HT1080 (cell line): ENCODE measurements at regions not wholly inside any gene's neighbourhood (a gene's known extent, or its start where the extent isn't known, plus 50 kb on each side); places are given as distances from the start of the nearest gene placed in this dataset.
"Not testable (repeated sequence)": the region's sequence is repeated elsewhere in the genome, so short reads cannot be mapped to it uniquely, and the experiment has no call there.

Experiments
- DNase-seq: peaks from one replicate; pipeline ENCODE4 v3.0.0-alpha.2; 2015; ENCODE audit warnings: low read depth

- no peak for DNase-seq
These were observed 454.5 kb upstream of the ID4 start for GRCh38 chr6:19382676-19383075.

GRCh38 chr6:19391926-19392325 is 445.2 kb upstream of the ID4 start:
- DNase-seq = no peak

DNA sequence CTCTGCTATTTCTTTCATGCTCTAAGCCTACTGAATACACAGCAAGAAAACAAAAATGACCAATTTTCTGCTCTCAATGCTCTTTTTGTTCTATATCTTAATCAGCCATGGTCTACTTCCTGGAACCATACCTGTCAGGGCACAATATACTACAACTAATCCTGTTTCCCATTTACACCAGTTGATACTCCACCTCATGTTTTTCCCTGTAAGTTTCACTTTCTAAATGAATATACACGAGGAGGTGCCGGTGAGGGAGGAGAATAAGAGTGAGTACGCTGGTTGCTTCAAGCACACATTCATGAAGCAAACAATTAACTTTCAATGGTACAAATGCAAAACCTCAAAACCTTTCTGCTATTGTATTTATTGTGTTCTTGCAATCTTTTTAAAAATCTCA is 443.1 kb upstream of the ID4 start:
- DNase-seq = no peak

DNA sequence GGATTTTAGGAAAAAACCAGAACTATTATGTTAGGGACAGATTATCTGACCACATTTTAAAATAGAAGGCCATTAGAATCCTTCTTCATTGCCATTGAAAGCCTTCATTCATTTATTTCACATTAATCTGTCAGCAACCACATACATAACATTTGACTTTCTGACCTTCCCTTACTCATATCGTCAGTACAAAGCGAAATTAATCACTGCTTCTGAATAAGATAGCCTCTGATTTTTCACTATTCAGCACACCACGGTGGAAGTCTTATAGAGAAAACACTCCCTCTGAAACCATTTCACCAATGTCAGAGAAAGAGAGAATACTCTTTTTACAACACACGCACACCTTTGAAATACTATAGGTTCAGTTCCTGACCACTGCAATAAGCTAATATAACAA is 442.5 kb upstream of the ID4 start:
- DNase-seq = no peak

GRCh38 chr6:19395316-19395715 is 441.9 kb upstream of the ID4 start:
- no peak for DNase-seq

DNA sequence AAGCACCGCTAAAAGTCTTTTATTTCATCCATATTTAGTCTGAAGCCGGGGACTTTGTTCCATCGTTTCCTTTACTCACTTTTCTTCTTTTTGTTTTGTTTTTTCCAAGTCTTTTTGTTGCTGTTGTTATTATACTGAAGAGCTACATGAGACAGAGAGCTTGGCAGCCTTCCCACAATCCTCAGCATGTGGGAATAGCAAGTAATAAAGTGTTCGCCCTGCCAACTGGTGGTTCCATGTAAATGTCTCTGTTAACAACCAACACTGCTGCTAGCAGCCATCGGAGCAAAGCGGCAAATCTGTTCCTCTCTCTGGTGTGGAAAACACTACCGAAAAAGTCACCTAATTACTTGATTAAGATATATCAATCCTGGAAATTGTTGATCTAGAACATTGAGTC is 437.8 kb upstream of the ID4 start:
- no peak for DNase-seq

- not testable (repeated sequence) for DNase-seq
These were observed 432.3 kb upstream of the ID4 start for GRCh38 chr6:19404884-19405283.

GRCh38 chr6:19408331-19408730 is 428.8 kb upstream of the ID4 start:
- DNase-seq = no peak

- DNase-seq = peak; percentile 13
These were observed 426.7 kb upstream of the ID4 start for GRCh38 chr6:19410481-19410880.

DNA sequence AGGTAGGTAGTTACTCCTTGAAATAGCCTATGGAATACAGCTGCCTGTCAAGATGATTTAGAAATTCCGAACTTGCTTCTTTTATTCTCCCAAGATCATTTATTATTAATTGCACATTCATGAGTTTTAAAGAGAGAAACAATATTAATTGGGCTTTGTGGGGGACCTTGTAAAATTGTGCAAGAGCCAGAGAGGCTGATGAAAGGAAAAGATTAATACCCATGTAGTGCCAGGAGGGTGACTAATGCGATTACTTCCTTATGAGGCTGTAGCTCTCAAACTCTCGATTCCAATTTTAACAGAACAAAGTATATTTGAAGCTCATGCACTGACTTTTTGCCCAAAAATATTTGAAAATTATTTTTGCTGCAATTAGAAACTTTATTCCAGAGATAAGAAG is 423.8 kb upstream of the ID4 start:
- DNase-seq = peak; percentile 17

- DNase-seq = peak; percentile 44
These were observed 421.4 kb upstream of the ID4 start for GRCh38 chr6:19415605-19416326.

- DNase-seq = no peak
These were observed 420.4 kb upstream of the ID4 start for GRCh38 chr6:19416811-19417210.

DNA sequence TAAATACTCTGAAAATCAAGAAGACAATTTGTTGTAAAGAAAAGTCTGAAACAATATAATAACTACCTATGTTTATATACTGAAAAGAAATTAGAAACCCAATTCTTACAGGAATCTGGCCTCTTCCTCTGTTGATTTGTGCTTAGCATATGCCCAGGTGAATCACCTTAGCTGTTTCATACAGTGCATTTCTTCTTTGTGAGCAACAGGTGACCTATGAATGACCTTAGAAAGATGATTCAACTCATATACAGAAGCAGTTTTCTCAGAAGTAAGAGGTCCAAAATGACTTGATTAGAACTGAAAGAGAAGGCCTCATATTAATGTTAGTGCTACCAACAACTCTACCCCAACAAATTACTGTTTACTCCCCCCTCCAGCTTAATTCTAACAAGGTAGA is 419.5 kb upstream of the ID4 start:
- peak; percentile 48 for DNase-seq

DNA sequence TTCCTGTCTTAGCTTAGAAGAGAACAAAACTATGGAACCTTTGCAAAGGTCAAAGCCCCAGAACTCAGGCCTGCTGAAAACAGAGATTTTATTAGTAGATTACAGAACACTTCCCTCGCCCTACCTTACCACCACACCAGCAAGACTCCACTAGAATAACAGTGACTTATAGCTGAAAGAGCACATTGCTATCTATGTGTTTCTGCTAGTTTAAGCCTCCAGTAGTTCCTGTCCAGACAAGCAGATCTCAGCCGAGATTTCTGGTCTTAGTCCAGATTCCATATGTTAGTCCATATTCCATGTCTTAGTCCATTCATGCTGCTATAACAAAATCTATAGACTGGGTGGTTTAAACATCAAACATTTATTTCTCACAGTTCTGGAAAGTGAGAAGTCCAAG is 412.3 kb upstream of the ID4 start:
- no peak for DNase-seq

GRCh38 chr6:19427548-19427947 is 409.6 kb upstream of the ID4 start:
- DNase-seq = no peak

- DNase-seq = no peak
These were observed 404.1 kb upstream of the ID4 start for GRCh38 chr6:19432966-19433498.

DNA sequence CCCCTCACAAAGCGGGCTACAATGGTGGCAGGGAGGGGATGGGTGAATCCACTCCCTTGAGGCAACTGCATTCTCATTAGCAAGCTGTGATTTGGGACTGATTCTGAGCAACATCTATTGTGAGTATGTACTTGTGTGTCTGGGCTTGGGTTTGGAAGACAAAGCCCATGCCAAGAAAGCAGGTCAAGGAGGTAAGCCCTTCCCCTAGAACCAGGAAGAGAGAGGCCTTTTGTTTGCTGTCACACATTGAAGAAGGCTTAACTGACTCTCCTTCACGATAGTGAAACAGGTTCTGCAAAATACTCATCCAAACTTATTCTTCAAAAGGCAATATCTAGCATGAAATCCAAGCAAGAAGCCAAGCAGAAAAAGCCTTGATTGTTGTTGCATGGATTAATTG is 403.1 kb upstream of the ID4 start:
- no peak for DNase-seq

- DNase-seq = no peak
These were observed 401.4 kb upstream of the ID4 start for GRCh38 chr6:19435755-19436154.

- DNase-seq = no peak
These were observed 398.4 kb upstream of the ID4 start for GRCh38 chr6:19438566-19439353.

DNA sequence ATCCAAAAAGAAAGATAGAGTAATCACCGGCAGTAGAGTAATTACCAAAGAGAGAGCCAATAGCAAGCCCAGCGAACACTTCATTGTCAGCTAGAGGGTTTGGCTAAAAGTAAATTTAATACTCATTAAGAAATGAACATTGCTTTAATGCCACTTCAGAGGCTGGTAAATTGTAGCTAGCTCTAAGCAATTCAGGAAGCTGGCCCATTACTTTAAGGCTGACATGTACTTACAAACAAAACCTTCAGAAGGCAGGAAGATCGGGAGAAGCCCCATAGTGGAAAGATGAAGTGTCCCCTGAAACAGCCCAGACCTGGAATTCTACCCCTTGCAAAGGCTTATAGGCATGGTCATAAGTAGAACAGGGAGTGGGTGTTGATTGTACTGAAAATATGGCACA is 396.6 kb upstream of the ID4 start:
- DNase-seq = no peak

DNA sequence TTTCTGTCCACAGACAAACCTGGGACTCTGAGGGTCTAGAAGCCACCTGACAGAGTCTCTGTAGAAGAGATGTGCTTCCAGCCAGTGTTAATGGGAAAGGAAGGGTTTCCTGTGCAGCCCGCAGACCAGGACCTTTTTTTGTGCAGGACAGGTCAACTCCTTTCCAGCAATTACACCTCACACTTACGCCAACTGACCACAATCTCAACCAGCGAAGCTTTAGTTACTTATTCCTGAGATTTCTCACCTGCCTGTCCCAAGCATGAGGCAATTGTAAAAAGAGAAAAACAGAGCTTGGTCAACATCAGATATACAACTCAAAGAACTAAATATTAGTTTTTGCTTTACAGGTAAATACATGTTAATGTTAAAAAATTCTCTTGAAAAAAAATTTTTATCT is 393.8 kb upstream of the ID4 start:
- no peak for DNase-seq

- DNase-seq = no peak
These were observed 393.1 kb upstream of the ID4 start for GRCh38 chr6:19444041-19444440.

GRCh38 chr6:19444481-19444880 is 392.7 kb upstream of the ID4 start:
- DNase-seq = no peak
